ENCODE measurements at regions not wholly inside any gene's neighbourhood (a gene's known extent, or its start where the extent isn't known, plus 50 kb on each side); places are given as distances from the start of the nearest gene placed in this dataset.

- DNase-seq (ENCODE audit: low read depth): no peak
These were observed 163.5 kb upstream of the LINGO1 start for GRCh38 chr15:77796046-77796729.

GRCh38 chr15:77795446-77795845 is 162.7 kb upstream of the LINGO1 start:
- DNase-seq (ENCODE audit: low read depth): no peak

- no peak for DNase-seq (ENCODE audit: low read depth)
These were observed 159.2 kb upstream of the LINGO1 start for GRCh38 chr15:77791941-77792340.

- no peak for DNase-seq (ENCODE audit: low read depth)
These were observed 157.8 kb upstream of the LINGO1 start for GRCh38 chr15:77790481-77790880.

GRCh38 chr15:77786956-77787355 is 154.2 kb upstream of the LINGO1 start:
- DNase-seq (ENCODE audit: low read depth): no peak

- DNase-seq (ENCODE audit: low read depth): no peak
These were observed 153.6 kb upstream of the LINGO1 start for GRCh38 chr15:77786181-77786890.

GRCh38 chr15:77784361-77785292 is 151.9 kb upstream of the LINGO1 start:
- DNase-seq (ENCODE audit: low read depth): no peak

GRCh38 chr15:77783636-77784035 is 150.9 kb upstream of the LINGO1 start:
- DNase-seq (ENCODE audit: low read depth): no peak

GRCh38 chr15:77782691-77783090 is 150.0 kb upstream of the LINGO1 start:
- DNase-seq (ENCODE audit: low read depth): no peak

- no peak for DNase-seq (ENCODE audit: low read depth)
These were observed 149.2 kb upstream of the LINGO1 start for GRCh38 chr15:77781946-77782240.

- DNase-seq (ENCODE audit: low read depth): no peak
These were observed 148.6 kb upstream of the LINGO1 start for GRCh38 chr15:77781151-77781945.

- no peak for DNase-seq (ENCODE audit: low read depth)
These were observed 146.1 kb upstream of the LINGO1 start for GRCh38 chr15:77778802-77779201.

- no peak for DNase-seq (ENCODE audit: low read depth)
These were observed 143.1 kb upstream of the LINGO1 start for GRCh38 chr15:77775837-77776236.

GRCh38 chr15:77775373-77775772 is 142.7 kb upstream of the LINGO1 start:
- DNase-seq (ENCODE audit: low read depth): no peak

- DNase-seq (ENCODE audit: low read depth): no peak
These were observed 141.6 kb upstream of the LINGO1 start for GRCh38 chr15:77774350-77774749.

- DNase-seq (ENCODE audit: low read depth): no peak
These were observed 141.2 kb upstream of the LINGO1 start for GRCh38 chr15:77773903-77774302.

GRCh38 chr15:77772641-77773402 is 140.1 kb upstream of the LINGO1 start:
- DNase-seq (ENCODE audit: low read depth): no peak

GRCh38 chr15:77771616-77772015 is 138.9 kb upstream of the LINGO1 start:
- DNase-seq (ENCODE audit: low read depth): no peak

GRCh38 chr15:77769700-77770099 is 137.0 kb upstream of the LINGO1 start:
- no peak for DNase-seq (ENCODE audit: low read depth)

- DNase-seq (ENCODE audit: low read depth): no peak
These were observed 135.9 kb upstream of the LINGO1 start for GRCh38 chr15:77768521-77769078.

- DNase-seq (ENCODE audit: low read depth): no peak
These were observed 135.4 kb upstream of the LINGO1 start for GRCh38 chr15:77768107-77768506.

Measured in T follicular helper cell (primary cell).